GM21528 (cell line): ENCODE measurements at regions not wholly inside any gene's neighbourhood (a gene's known extent, or its start where the extent isn't known, plus 50 kb on each side); places are given as distances from the start of the nearest gene placed in this dataset.
"Not testable (repeated sequence)": the region's sequence is repeated elsewhere in the genome, so short reads cannot be mapped to it uniquely, and the experiment has no call there.

ENCODE experiments used
- ATAC-seq: cut with Tn5 transposase; IDR thresholded peaks from one replicate; pipeline ENCODE4 v1.9.1; 2021; ENCODE audit warnings: mild to moderate bottlenecking, moderate library complexity; ENCODE audit not compliant: unreplicated experiment, low FRiP score

GRCh38 chr14:84234281-84234680 is 1295.7 kb upstream of the FLRT2 start:
- ATAC-seq: no peak

GRCh38 chr14:84236290-84236689 is 1293.7 kb upstream of the FLRT2 start:
- no peak for ATAC-seq

- no peak for ATAC-seq
Measured at GRCh38 chr14:84237881-84238280, 1292.1 kb upstream of the FLRT2 start.

GRCh38 chr14:84247693-84248092 is 1282.3 kb upstream of the FLRT2 start:
- no peak for ATAC-seq

GRCh38 chr14:84250893-84251292 is 1279.1 kb upstream of the FLRT2 start:
- no peak for ATAC-seq

- no peak for ATAC-seq
Measured at GRCh38 chr14:84251411-84252115, 1278.4 kb upstream of the FLRT2 start.

GRCh38 chr14:84252706-84253105 is 1277.2 kb upstream of the FLRT2 start:
- ATAC-seq: no peak

GRCh38 chr14:84253326-84253725 is 1276.6 kb upstream of the FLRT2 start:
- ATAC-seq: no peak

- no peak for ATAC-seq
Measured at GRCh38 chr14:84254290-84254689, 1275.7 kb upstream of the FLRT2 start.

GRCh38 chr14:84262932-84263331 is 1267.0 kb upstream of the FLRT2 start:
- no peak for ATAC-seq

- no peak for ATAC-seq
Measured at GRCh38 chr14:84272290-84272721, 1257.6 kb upstream of the FLRT2 start.

- no peak for ATAC-seq
Measured at GRCh38 chr14:84273181-84273580, 1256.8 kb upstream of the FLRT2 start.

GRCh38 chr14:84282618-84283017 is 1247.3 kb upstream of the FLRT2 start:
- ATAC-seq: no peak

GRCh38 chr14:84288781-84289180 is 1241.2 kb upstream of the FLRT2 start:
- no peak for ATAC-seq

- ATAC-seq: no peak
Measured at GRCh38 chr14:84298663-84299195, 1231.2 kb upstream of the FLRT2 start.

GRCh38 chr14:84303140-84303539 is 1226.8 kb upstream of the FLRT2 start:
- no peak for ATAC-seq

- no peak for ATAC-seq
Measured at GRCh38 chr14:84312551-84312950, 1217.4 kb upstream of the FLRT2 start.

GRCh38 chr14:84323450-84323849 is 1206.5 kb upstream of the FLRT2 start:
- no peak for ATAC-seq

- ATAC-seq: no peak
Measured at GRCh38 chr14:84323978-84324377, 1206.0 kb upstream of the FLRT2 start.

- ATAC-seq: no peak
Measured at GRCh38 chr14:84336433-84336832, 1193.5 kb upstream of the FLRT2 start.

GRCh38 chr14:84340938-84341337 is 1189.0 kb upstream of the FLRT2 start:
- no peak for ATAC-seq

- ATAC-seq: not testable (repeated sequence)
Measured at GRCh38 chr14:84341867-84342266, 1188.1 kb upstream of the FLRT2 start.
